SK-N-SH treated with all-trans-retinoic acid at 6 μM for 48 hours (cell line): ENCODE measurements at regions not wholly inside any gene's neighbourhood (a gene's known extent, or its start where the extent isn't known, plus 50 kb on each side); places are given as distances from the start of the nearest gene placed in this dataset.

Source experiments
- ATAC-seq: fragments of 200-7000 bp; cut with Tn5 transposase; 3 replicates; pipeline ENCODE4 v1.9.1; 2020; ENCODE audit warnings: mild to moderate bottlenecking, moderate library complexity
- ARNTL ChIP-seq: fragments of 450-650 bp; formaldehyde crosslinking; IDR thresholded peaks from 2 replicates; pipeline ENCODE4 v1.5.0; 2020; ENCODE audit warnings: low read depth, mild to moderate bottlenecking, moderate library complexity, borderline replicate concordance
- BACH2 ChIP-seq: fragments of 250-450 bp; sonication (Bioruptor Pico); IDR thresholded peaks from 2 replicates; pipeline ENCODE4 v1.9.0; 2021; ENCODE audit warnings: mild to moderate bottlenecking, borderline replicate concordance
- CSDC2 ChIP-seq: fragments of 250-450 bp; sonication (Bioruptor Pico); IDR thresholded peaks from 2 replicates; pipeline ENCODE4 v1.5.0; 2020; ENCODE audit warnings: mild to moderate bottlenecking, moderate library complexity
- ESRRG ChIP-seq: fragments of 250-450 bp; sonication (Bioruptor Pico); IDR thresholded peaks from 2 replicates; pipeline ENCODE4 v1.6.1; 2021; ENCODE audit warnings: mild to moderate bottlenecking
- GLIS3 ChIP-seq: fragments of 250-450 bp; sonication (Bioruptor Pico); IDR thresholded peaks from 2 replicates; pipeline ENCODE4 v1.5.0; 2020; ENCODE audit warnings: mild to moderate bottlenecking, moderate library complexity
- ISL1 ChIP-seq: fragments of 250-450 bp; sonication (Bioruptor Pico); IDR thresholded peaks from 2 replicates; pipeline ENCODE4 v2.1.2; 2022; ENCODE audit warnings: mild to moderate bottlenecking, moderate library complexity
- OSR1 ChIP-seq: fragments of 250-450 bp; sonication (Bioruptor Pico); IDR thresholded peaks from 2 replicates; pipeline ENCODE4 v1.8.0; 2022; ENCODE audit warnings: moderate library complexity, mild to moderate bottlenecking, inconsistent platforms
- PPARA ChIP-seq: fragments of 250-450 bp; sonication (Bioruptor Pico); IDR thresholded peaks from 2 replicates; pipeline ENCODE4 v1.5.0; 2020; ENCODE audit warnings: mild to moderate bottlenecking, borderline replicate concordance
- RARB ChIP-seq: fragments of 250-450 bp; sonication (Bioruptor Pico); IDR thresholded peaks from 2 replicates; pipeline ENCODE4 v1.8.0; 2021; ENCODE audit warnings: mild to moderate bottlenecking, moderate library complexity
- SNAI2 ChIP-seq: fragments of 250-450 bp; sonication (Bioruptor Pico); IDR thresholded peaks from 2 replicates; pipeline ENCODE4 v1.5.0; 2020; ENCODE audit warnings: mild to moderate bottlenecking, moderate library complexity
- TCF4 ChIP-seq: fragments of 250-450 bp; sonication (Bioruptor Pico); IDR thresholded peaks from 2 replicates; pipeline ENCODE4 v1.8.0; 2021; ENCODE audit warnings: mild to moderate bottlenecking, moderate library complexity, borderline replicate concordance
- TOX ChIP-seq: fragments of 250-450 bp; sonication (Bioruptor Pico); IDR thresholded peaks from 2 replicates; pipeline ENCODE4 v1.8.0; 2021; ENCODE audit warnings: mild to moderate bottlenecking, moderate library complexity, borderline replicate concordance
- ZC3H10 ChIP-seq: fragments of 250-450 bp; sonication (Bioruptor Pico); IDR thresholded peaks from 2 replicates; pipeline ENCODE4 v1.5.1; 2021; ENCODE audit warnings: mild to moderate bottlenecking, moderate library complexity
- ZFP3 ChIP-seq: fragments of 250-450 bp; sonication (Bioruptor Pico); IDR thresholded peaks from 2 replicates; pipeline ENCODE4 v1.5.0; 2020; ENCODE audit warnings: mild to moderate bottlenecking, moderate library complexity
- ZFP30 ChIP-seq: fragments of 450-650 bp; formaldehyde crosslinking; IDR thresholded peaks from 2 replicates; pipeline ENCODE4 v1.5.0; 2022; ENCODE audit warnings: mild to moderate bottlenecking, moderate library complexity
- ZNF565 ChIP-seq: fragments of 450-650 bp; formaldehyde crosslinking; conservative IDR thresholded peaks from 2 replicates; pipeline ENCODE4 v1.5.0; 2020; ENCODE audit warnings: low read depth, mild to moderate bottlenecking, moderate library complexity
- ZNF70 ChIP-seq: fragments of 450-650 bp; formaldehyde crosslinking; IDR thresholded peaks from 2 replicates; pipeline ENCODE4 v1.5.0; 2020; ENCODE audit warnings: mild to moderate bottlenecking, moderate library complexity
- ZNF8 ChIP-seq: fragments of 450-650 bp; formaldehyde crosslinking; IDR thresholded peaks from 2 replicates; pipeline ENCODE4 v1.5.0; 2020; ENCODE audit warnings: mild to moderate bottlenecking, moderate library complexity
- TF ChIP-seq, protein P1 (sequence below): fragments of 250-450 bp; sonication (Bioruptor Pico); IDR thresholded peaks from 2 replicates; pipeline ENCODE4 v1.5.1; 2020; ENCODE audit warnings: low read depth, mild to moderate bottlenecking, moderate library complexity
- TF ChIP-seq, protein P2 (sequence below): fragments of 250-450 bp; sonication (Bioruptor Pico); IDR thresholded peaks from 2 replicates; pipeline ENCODE4 v1.5.1; 2021; ENCODE audit warnings: mild to moderate bottlenecking, moderate library complexity
- TF ChIP-seq, protein P3 (sequence below): fragments of 250-450 bp; sonication (Bioruptor Pico); IDR thresholded peaks from 2 replicates; pipeline ENCODE4 v1.8.0; 2020; ENCODE audit warnings: mild to moderate bottlenecking, moderate library complexity, borderline replicate concordance
- TF ChIP-seq, protein P4 (sequence below): fragments of 250-450 bp; sonication (Bioruptor Pico); IDR thresholded peaks from 2 replicates; pipeline ENCODE4 v1.8.0; 2021; ENCODE audit warnings: low read depth, mild to moderate bottlenecking, moderate library complexity, borderline replicate concordance

DNA sequence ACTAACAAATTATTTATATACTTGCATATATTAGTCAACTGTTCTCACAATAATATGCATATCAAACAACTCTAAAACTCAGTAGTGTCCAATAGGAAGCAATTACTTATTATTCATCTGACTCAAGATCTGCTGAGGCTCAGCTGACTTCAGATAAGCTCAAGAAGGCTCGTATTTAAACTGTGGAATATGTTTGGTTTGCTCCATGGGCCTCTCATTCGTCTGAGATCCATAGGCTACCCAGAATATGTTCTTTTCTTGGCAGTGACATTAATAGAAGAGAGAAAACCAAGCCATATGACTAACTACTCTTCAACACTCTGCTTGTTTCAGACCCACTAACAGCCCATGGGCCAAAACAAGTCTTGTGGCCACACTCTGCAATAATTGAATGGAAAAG, 107.7 kb upstream of the MAP2 start:
- TF ChIP-seq, protein P1, sequence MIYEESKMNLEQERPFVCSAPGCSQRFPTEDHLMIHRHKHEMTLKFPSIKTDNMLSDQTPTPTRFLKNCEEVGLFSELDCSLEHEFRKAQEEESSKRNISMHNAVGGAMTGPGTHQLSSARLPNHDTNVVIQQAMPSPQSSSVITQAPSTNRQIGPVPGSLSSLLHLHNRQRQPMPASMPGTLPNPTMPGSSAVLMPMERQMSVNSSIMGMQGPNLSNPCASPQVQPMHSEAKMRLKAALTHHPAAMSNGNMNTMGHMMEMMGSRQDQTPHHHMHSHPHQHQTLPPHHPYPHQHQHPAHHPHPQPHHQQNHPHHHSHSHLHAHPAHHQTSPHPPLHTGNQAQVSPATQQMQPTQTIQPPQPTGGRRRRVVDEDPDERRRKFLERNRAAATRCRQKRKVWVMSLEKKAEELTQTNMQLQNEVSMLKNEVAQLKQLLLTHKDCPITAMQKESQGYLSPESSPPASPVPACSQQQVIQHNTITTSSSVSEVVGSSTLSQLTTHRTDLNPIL (CRISPR knock-in tag): no peak
- TF ChIP-seq CSDC2 (CRISPR knock-in tag): no peak
- no peak for TF ChIP-seq TOX
- TF ChIP-seq GLIS3 (CRISPR knock-in tag): no peak
- TF ChIP-seq SNAI2 (CRISPR knock-in tag): no peak
- TF ChIP-seq, protein P2, sequence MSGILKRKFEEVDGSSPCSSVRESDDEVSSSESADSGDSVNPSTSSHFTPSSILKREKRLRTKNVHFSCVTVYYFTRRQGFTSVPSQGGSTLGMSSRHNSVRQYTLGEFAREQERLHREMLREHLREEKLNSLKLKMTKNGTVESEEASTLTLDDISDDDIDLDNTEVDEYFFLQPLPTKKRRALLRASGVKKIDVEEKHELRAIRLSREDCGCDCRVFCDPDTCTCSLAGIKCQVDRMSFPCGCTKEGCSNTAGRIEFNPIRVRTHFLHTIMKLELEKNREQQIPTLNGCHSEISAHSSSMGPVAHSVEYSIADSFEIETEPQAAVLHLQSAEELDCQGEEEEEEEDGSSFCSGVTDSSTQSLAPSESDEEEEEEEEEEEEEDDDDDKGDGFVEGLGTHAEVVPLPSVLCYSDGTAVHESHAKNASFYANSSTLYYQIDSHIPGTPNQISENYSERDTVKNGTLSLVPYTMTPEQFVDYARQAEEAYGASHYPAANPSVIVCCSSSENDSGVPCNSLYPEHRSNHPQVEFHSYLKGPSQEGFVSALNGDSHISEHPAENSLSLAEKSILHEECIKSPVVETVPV (CRISPR knock-in tag): no peak
- no peak for TF ChIP-seq ZC3H10 (CRISPR knock-in tag)
- no peak for TF ChIP-seq ARNTL
- TF ChIP-seq, protein P3, sequence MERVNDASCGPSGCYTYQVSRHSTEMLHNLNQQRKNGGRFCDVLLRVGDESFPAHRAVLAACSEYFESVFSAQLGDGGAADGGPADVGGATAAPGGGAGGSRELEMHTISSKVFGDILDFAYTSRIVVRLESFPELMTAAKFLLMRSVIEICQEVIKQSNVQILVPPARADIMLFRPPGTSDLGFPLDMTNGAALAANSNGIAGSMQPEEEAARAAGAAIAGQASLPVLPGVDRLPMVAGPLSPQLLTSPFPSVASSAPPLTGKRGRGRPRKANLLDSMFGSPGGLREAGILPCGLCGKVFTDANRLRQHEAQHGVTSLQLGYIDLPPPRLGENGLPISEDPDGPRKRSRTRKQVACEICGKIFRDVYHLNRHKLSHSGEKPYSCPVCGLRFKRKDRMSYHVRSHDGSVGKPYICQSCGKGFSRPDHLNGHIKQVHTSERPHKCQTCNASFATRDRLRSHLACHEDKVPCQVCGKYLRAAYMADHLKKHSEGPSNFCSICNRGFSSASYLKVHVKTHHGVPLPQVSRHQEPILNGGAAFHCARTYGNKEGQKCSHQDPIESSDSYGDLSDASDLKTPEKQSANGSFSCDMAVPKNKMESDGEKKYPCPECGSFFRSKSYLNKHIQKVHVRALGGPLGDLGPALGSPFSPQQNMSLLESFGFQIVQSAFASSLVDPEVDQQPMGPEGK (CRISPR knock-in tag): no peak
- TF ChIP-seq, protein P4, sequence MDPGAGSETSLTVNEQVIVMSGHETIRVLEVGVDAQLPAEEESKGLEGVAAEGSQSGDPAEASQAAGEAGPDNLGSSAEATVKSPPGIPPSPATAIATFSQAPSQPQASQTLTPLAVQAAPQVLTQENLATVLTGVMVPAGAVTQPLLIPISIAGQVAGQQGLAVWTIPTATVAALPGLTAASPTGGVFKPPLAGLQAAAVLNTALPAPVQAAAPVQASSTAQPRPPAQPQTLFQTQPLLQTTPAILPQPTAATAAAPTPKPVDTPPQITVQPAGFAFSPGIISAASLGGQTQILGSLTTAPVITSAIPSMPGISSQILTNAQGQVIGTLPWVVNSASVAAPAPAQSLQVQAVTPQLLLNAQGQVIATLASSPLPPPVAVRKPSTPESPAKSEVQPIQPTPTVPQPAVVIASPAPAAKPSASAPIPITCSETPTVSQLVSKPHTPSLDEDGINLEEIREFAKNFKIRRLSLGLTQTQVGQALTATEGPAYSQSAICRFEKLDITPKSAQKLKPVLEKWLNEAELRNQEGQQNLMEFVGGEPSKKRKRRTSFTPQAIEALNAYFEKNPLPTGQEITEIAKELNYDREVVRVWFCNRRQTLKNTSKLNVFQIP (CRISPR knock-in tag): no peak
- TF ChIP-seq RARB: no peak
- TF ChIP-seq ISL1 (CRISPR knock-in tag): no peak
- no peak for TF ChIP-seq ZNF70 (CRISPR knock-in tag)
- TF ChIP-seq ZNF565 (CRISPR knock-in tag): no peak
- no peak for TF ChIP-seq ZNF8 (CRISPR knock-in tag)
- TF ChIP-seq ZFP30 (CRISPR knock-in tag): no peak
- TF ChIP-seq TCF4 (CRISPR knock-in tag): no peak
- TF ChIP-seq PPARA (CRISPR knock-in tag): no peak
- no peak for TF ChIP-seq ZFP3 (CRISPR knock-in tag)
- ATAC-seq: no peak

DNA sequence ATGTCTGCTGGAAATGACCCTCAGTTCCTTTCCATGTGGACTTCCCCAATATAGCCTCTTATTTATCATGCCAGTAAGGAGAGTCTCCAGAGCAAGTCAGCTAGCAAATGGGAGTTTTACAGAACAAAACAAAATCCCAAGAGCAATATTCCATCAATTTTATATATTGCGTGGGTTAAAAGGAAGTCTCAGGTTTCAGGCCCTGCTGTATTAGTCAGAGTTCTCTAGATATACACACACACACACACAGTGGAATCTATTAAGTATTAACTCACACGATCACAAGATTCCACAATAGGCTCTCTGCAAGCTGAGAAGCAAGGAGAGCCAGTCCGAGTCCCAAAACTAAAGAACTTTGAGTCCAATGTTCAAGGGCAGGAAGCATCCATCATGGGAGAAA, 102.8 kb upstream of the MAP2 start:
- TF ChIP-seq, protein P2 (CRISPR knock-in tag): no peak
- TF ChIP-seq, protein P1 (CRISPR knock-in tag): no peak
- TF ChIP-seq ZFP30 (CRISPR knock-in tag) (no peak), SNAI2 (CRISPR knock-in tag) (no peak), ESRRG (CRISPR knock-in tag) (no peak), GLIS3 (CRISPR knock-in tag) (no peak), TOX (no peak), OSR1 (CRISPR knock-in tag) (no peak), ZNF8 (CRISPR knock-in tag) (no peak)
- TF ChIP-seq, all 23 proteins: peak for 0
- peak; percentile 65 for ATAC-seq

DNA sequence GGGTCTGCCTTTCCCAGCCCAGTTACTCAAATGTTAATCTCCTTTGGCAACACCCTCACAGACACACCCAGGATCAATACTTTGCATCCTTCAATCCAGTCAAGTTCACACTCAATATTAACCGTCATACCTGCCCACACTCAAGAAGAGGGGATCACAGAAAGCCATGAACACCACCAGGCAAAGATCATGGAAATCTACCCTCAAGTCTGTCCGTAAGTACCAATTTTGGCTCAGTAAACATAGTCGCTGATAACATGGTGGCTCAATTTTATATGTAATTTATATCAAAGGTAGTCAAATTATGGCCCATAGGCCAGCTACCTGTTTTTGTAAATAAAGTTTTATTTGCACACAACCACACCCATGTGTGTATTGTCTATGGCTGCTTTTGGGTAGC, 102.3 kb upstream of the MAP2 start:
- no peak for ATAC-seq
- TF ChIP-seq, protein P3 (CRISPR knock-in tag): no peak
- no peak for TF ChIP-seq ISL1 (CRISPR knock-in tag)
- no peak for TF ChIP-seq ZNF8 (CRISPR knock-in tag)
- TF ChIP-seq GLIS3 (CRISPR knock-in tag): no peak
- no peak for TF ChIP-seq BACH2
- no peak for TF ChIP-seq SNAI2 (CRISPR knock-in tag)
- no peak for TF ChIP-seq ZNF565 (CRISPR knock-in tag)
- TF ChIP-seq ESRRG (CRISPR knock-in tag): no peak
- no peak for TF ChIP-seq ZFP30 (CRISPR knock-in tag)
- no peak for TF ChIP-seq TCF4 (CRISPR knock-in tag)
- TF ChIP-seq RARB: no peak
- TF ChIP-seq, protein P4 (CRISPR knock-in tag): no peak
